A673 (cell line): ENCODE measurements at regions not wholly inside any gene's neighbourhood (a gene's known extent, or its start where the extent isn't known, plus 50 kb on each side); places are given as distances from the start of the nearest gene placed in this dataset.

Experiments used
- EZH2 ChIP-seq: fragments of 200-600 bp; sonication (generic); IDR thresholded peaks from 2 replicates; pipeline ENCODE4 v1.6.1; 2017; ENCODE audit warnings: borderline replicate concordance, low read depth, mild to moderate bottlenecking, mixed read lengths, antibody characterized with exemption, low read length; ENCODE audit not compliant: poor library complexity, severe bottlenecking
- TF ChIP-seq, protein P1 (sequence below): fragments of 300-800, 200-600 bp; sonication (generic); conservative IDR thresholded peaks from 2 replicates; pipeline ENCODE4 v1.5.1; 2017; ENCODE audit warnings: low read depth, mild to moderate bottlenecking, antibody characterized with exemption, low read length, moderate library complexity, mixed read lengths

DNA sequence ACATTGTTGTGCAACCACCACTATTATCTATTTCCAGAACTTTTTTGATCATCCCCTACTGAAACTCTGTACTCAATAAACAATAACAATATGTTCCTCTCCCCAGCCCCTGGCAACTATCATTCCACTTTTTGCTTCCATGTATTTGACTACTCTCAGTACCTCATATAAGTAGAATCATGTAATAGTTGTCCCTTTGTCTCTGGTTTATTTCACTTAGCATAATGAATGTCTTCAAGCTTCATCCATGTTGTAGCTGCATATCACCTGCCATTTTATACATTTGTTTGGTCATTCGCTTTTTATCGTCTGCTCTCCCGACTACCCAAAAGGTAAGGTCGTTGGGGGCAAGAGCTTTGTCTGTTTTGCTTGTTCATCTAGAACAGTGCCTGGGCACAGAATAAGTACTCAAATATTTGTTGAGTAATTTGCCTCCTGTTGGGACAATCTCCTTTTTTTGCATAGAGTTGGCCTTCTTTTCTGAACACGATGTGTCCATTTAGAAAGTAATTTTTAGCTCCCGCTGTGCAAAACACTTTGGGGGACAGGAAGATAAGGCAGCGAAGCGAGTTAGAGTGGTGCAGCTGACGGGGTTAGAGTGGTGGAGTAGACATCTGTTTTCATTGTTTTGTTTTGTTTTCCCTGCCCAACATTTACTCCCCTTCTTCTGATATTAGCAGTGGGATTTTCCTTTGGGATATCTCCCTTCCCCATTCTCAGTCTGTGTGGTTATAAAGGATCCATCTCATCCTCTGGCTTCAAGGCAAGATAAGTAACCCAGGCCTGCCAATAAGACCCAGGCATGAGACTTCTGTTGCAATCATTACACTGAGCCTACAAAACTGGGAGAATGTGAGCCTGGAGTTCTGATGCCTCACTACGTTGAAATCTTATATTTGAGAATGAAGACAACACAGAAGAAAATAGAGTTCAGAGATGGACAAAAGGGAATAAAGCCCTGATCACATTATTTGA, 83.4 kb upstream of the RNU6-1 start:
- TF ChIP-seq, protein P1, sequence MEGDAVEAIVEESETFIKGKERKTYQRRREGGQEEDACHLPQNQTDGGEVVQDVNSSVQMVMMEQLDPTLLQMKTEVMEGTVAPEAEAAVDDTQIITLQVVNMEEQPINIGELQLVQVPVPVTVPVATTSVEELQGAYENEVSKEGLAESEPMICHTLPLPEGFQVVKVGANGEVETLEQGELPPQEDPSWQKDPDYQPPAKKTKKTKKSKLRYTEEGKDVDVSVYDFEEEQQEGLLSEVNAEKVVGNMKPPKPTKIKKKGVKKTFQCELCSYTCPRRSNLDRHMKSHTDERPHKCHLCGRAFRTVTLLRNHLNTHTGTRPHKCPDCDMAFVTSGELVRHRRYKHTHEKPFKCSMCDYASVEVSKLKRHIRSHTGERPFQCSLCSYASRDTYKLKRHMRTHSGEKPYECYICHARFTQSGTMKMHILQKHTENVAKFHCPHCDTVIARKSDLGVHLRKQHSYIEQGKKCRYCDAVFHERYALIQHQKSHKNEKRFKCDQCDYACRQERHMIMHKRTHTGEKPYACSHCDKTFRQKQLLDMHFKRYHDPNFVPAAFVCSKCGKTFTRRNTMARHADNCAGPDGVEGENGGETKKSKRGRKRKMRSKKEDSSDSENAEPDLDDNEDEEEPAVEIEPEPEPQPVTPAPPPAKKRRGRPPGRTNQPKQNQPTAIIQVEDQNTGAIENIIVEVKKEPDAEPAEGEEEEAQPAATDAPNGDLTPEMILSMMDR = no peak
- no peak for TF ChIP-seq EZH2
